HG02642 (cell line): ENCODE measurements at regions not wholly inside any gene's neighbourhood (a gene's known extent, or its start where the extent isn't known, plus 50 kb on each side); places are given as distances from the start of the nearest gene placed in this dataset.

Experiments
- ATAC-seq: cut with Tn5 transposase; IDR thresholded peaks from one replicate; pipeline ENCODE4 v1.9.1; 2021; ENCODE audit warnings: mild to moderate bottlenecking; ENCODE audit not compliant: unreplicated experiment, poor library complexity

- no peak for ATAC-seq
Measured at GRCh38 chr1:168391851-168392681, 111.4 kb downstream of the TBX19 start.

- no peak for ATAC-seq
Measured at GRCh38 chr1:168390271-168390670, 109.6 kb downstream of the TBX19 start.

GRCh38 chr1:168387781-168388760, 107.4 kb downstream of the TBX19 start:
- no peak for ATAC-seq

- no peak for ATAC-seq
Measured at GRCh38 chr1:168386949-168387586, 106.4 kb downstream of the TBX19 start.

- ATAC-seq, result no peak
Measured at GRCh38 chr1:168386492-168386891, 105.8 kb downstream of the TBX19 start.

GRCh38 chr1:168381850-168382249, 101.2 kb downstream of the TBX19 start:
- ATAC-seq, result no peak

- no peak for ATAC-seq
Measured at GRCh38 chr1:168380945-168381344, 100.3 kb downstream of the TBX19 start.

GRCh38 chr1:168379104-168379860, 98.6 kb downstream of the TBX19 start:
- ATAC-seq, result no peak

GRCh38 chr1:168375566-168376300, 95.1 kb downstream of the TBX19 start:
- no peak for ATAC-seq

- no peak for ATAC-seq
Measured at GRCh38 chr1:168374566-168374965, 93.9 kb downstream of the TBX19 start.

- no peak for ATAC-seq
Measured at GRCh38 chr1:168373869-168374268, 93.2 kb downstream of the TBX19 start.

GRCh38 chr1:168372861-168373371, 92.2 kb downstream of the TBX19 start:
- no peak for ATAC-seq

- ATAC-seq, result no peak
Measured at GRCh38 chr1:168372307-168372706, 91.6 kb downstream of the TBX19 start.

GRCh38 chr1:168371477-168371876, 90.8 kb downstream of the TBX19 start:
- no peak for ATAC-seq

- no peak for ATAC-seq
Measured at GRCh38 chr1:168370586-168370985, 89.9 kb downstream of the TBX19 start.

- no peak for ATAC-seq
Measured at GRCh38 chr1:168369655-168370054, 89.0 kb downstream of the TBX19 start.

GRCh38 chr1:168368131-168368530, 87.5 kb downstream of the TBX19 start:
- ATAC-seq, result no peak

GRCh38 chr1:168365719-168366479, 85.2 kb downstream of the TBX19 start:
- no peak for ATAC-seq
